ENCODE measurements at regions not wholly inside any gene's neighbourhood (a gene's known extent, or its start where the extent isn't known, plus 50 kb on each side); places are given as distances from the start of the nearest gene placed in this dataset.
"Not testable (repeated sequence)": the region's sequence is repeated elsewhere in the genome, so short reads cannot be mapped to it uniquely, and the experiment has no call there.

DNA sequence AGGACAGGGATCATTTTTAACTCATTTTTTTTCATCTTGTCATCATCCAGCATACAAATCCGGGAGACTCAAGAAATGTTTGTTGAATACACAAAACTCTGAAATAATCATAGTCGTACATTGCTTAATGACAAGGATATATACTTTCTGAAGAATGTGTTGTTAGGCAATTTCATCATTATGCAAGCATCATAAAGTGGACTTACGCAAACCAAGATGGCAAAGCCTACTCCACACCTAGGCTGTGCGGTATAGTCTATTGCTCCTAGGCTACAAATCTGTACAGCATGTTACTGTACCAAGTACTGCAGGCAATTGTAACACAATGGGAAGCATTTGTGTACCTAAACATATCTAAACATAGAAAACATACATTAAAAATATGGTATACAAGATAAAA, 264.1 kb downstream of the TSHZ3 start:
- no peak for DNase-seq

- no peak for DNase-seq
Measured at GRCh38 chr19:31083105-31083504, 266.1 kb downstream of the TSHZ3 start.

DNA sequence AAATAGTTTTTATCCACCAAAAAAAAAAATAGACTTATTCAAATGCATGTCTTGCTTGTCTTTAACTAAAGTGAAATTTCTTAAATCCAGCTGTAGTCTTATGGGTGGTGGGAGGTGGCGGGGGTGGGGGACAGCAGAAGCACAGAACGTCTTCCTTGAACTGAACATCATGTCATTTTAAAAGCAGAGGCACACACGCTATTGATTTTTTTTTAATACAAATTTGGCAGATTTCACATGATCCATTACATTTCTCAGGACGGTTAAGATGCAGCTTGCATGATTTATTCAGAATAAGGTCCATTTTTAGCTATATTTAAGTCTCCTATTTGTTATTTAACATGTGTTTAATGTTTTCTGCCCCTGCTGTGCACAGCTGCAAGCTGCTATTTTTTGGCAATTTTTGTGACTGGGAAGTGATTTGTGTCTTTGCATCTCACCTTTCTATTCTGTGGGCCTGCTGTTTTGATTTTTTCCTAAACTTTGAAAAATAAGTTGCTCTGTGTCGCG, 274.0 kb downstream of the TSHZ3 start:
- no peak for DNase-seq

DNA sequence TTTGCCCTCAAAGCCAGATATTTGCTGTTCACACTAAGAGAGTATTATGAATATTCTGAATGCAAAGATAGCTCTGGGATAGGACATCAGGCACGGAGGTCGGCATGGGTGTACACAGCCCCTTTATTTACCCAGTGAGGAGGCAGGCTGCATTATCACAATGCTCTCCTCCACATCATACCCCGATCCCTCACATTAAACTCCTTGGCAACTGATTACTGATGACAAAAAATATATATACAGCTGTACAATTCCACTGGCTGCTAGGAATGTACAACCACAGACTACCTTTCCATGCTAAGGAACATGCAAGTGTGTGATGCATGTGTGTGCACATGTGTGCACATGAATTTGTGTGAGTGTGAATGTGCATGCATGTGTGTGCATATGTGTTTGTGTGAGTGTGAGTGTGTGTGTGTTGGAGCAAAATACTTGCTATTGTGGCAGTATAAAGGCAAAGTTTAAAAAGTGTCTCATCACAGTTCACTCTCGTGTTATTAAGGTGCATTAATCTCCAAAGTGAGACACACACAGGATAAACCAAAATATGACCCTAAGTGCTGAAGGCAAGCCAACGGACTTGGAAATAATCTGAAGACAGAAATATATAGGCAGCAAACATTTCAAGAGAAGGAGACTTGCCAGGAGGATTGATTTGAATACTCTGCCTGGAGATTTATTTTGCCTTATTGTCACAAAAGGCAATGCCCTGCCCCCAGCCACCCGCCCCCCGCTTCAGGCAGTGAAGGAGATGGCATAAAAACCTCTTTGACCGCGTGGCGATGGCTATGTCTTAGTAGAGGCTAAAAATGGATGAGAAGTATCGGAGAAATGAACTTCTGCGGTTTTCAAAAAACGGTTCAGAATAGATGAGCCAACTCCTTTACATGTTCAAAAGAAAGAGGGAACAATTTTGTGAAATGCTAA, 274.8 kb downstream of the TSHZ3 start:
- DNase-seq: no peak

DNA sequence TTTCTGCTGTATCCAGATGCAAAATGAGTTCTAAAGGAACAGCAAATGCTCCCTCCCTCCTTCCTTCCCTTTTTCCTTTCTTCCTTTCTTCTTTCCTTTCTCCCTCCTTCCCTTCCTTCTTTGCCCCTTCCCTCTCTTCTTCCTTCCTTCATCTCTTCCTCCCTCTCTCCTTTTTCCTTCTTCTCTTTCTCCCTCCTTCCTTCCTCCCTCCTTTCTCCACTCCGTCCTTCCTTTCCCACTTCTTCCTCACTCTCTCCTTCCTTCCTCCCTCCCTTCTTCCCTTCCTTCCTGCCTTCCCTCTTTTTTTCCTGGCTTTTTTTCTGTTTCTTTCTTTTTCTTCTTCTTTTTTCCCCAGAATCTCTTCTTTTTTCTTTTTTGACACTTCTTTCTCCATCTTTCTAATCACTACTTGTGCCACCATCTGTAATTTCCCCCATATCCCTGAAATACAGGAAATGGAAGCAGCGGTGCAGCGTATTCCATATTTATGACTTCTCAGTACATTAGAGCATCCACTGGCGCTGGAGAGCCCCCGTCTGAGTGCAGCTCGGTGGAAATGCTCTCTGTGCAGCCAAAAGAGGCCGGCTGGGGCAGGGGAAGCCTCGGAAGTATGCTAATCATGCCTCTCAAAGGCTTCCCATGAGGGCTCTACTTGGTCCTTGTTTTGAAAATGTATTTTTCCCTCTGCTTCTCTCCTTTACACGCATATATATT, 275.6 kb downstream of the TSHZ3 start:
- no peak for DNase-seq

DNA sequence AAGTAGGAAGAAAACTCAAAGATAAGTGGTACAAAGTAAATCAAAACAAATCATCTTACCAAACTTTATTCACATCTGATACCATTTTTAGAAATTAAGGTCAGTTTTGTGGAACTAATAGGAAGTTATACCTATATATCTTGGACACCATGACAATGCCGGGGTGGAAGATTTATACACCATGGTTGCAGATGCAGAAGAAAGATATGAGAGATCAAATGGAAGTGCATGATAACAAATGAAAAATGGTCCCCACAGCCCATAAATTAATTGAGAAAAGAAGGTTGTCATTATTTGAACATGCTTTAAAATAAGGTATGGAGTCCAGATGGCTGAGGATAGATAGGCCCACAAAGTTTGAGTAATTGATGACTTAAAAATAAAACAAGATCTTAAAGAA, 276.8 kb downstream of the TSHZ3 start:
- DNase-seq: no peak

GRCh38 chr19:31071136-31071855, 277.9 kb downstream of the TSHZ3 start:
- DNase-seq: no peak

- no peak for DNase-seq
Measured at GRCh38 chr19:31070146-31071065, 278.8 kb downstream of the TSHZ3 start.

DNA sequence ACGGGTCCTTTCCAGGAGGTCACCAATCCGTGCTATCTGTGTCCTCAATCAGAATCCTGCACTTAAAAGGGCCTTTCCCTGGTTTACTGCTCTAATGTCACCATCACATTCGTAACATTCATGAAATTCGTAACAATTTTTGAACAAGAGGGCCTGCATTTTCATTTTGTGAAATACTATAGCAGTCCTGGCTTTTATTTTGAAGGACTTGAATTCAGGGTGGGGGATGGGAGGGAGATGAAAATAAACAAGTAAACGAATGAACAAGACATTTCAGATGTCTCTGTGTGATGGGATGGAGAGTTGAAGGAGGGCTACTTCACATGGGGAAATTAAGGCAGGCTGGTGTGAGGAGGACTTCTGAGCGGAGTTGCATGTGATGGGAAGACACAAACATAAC, 281.0 kb downstream of the TSHZ3 start:
- no peak for DNase-seq

DNA sequence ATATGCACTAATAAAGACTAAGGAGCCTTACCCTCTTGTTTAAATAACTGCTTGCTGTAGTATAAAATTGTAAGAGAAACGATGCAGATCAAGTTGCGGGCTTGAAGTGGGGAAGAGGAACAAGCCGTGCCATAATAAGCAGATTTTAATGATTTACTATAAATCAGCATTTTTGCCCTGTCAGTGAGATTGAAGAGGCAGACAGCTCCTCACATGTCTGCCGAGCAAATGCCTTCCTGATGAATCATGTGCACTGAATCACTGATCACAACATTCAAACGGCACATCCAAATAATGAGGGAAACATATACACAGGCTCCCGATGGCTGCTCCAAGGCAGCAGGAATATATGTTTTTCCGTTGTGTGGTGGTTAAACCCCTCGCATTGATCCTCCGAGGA, 282.9 kb downstream of the TSHZ3 start:
- no peak for DNase-seq

- no peak for DNase-seq
Measured at GRCh38 chr19:31064491-31064890, 284.7 kb downstream of the TSHZ3 start.

DNA sequence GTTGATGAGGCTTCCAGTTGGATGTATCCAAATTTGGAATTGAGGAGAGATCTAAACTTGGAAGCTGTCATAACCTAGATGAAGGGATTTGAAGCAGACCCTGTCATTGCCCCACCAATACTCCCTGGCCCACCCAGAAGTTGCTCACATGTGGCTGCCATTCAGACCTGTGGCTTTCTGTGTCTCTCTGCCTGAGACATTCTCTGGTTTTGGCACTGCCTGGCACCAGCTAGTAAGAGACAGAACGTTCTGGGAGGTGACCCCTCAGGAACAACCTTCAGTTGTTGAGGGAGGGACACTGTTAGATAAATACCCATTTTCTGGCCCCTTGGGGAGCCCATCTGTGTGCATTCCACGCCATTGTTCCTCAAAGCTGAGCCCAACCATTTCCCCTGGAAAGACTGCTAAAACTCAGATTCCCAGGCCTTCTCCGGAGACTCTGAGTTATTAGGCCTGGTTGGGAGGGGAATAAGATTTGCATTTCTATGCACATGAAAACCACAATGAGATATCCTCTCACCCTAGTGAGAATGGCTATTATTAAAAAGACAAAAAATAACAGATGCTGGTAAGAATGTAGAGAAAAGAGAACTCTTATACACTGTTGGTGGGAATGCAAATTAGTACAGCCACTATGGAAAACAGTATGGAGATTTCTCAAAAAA, 290.4 kb downstream of the TSHZ3 start:
- no peak for DNase-seq

- no peak for DNase-seq
Measured at GRCh38 chr19:31057476-31057875, 291.8 kb downstream of the TSHZ3 start.

DNA sequence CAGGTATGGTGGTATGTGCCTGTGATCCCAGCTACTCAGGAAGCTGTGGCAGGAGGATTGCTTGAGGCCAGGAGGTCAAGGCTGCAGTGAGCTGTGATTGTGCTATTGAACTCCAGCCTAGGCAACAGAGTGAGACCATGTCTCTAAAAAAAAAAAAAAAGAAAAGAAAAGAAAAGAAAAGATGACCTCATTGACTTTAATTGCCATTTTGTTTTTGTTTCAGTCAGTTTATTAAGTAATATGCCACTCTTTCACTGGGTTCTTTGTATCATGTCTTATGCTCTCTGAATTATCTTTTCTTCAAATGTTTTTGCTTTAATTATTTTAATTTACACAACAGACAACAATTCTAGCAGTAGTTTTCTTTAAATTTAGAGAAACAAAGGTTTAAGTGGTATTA, 293.8 kb downstream of the TSHZ3 start:
- no peak for DNase-seq

DNA sequence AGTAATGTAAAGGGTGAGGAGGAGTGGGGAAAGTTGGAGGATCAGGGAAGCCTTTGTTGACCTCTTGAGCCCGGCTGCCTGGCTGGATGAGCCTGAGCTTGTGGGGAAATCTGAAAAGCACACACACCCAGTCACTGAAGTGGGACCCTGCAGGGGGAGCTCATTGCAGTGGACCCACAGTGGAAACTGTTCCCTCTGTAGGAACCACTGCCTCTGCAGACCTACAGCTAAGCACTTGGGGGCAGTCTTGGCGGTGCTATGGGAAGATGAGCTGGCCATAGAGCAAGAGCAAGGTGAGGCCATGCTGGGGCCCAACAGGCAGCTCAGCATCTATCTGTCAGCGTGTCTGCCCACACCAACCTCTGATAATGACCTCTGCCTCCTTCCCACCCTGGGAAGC, 294.8 kb downstream of the TSHZ3 start:
- peak; percentile 42 for DNase-seq

DNA sequence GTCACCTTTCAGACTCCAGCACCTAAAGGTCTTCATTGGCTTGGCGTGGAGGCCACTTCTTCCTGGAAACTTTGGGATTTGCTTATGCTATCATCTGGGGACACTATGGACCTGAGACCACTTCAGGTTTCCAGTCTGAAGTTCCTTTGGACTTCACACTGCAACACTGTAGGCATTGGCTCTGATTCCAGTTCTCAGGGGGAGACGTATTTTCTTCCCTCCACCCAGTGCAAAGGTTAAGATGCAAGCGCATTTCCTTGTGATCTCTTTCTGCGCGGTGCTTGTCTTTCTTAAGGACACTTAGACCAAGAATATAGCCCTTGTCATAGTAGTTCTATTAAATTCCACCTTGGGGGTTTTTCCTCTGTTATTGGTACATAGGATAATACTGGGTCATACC, 299.8 kb downstream of the TSHZ3 start:
- no peak for DNase-seq

DNA sequence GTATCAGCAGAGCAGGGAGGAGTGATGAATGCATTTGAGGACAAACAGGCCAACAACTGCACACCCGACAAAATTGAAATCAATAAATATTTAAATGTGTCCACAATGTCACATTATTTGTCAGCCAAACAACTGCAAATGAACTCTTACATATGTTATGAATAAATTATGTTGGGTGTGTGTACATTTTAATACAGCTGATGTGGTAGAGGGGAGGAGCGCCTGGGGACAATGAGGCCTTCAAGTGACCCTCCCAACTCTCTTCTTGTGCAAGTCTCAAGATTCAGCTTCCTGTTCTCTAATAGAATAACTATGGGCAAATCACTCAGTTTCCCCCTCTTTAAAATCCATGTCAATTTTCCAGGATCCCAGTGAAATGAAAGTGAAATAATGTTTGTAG, 303.2 kb downstream of the TSHZ3 start:
- no peak for DNase-seq

- DNase-seq: no peak
Measured at GRCh38 chr19:31041461-31041860, 307.8 kb downstream of the TSHZ3 start.

DNA sequence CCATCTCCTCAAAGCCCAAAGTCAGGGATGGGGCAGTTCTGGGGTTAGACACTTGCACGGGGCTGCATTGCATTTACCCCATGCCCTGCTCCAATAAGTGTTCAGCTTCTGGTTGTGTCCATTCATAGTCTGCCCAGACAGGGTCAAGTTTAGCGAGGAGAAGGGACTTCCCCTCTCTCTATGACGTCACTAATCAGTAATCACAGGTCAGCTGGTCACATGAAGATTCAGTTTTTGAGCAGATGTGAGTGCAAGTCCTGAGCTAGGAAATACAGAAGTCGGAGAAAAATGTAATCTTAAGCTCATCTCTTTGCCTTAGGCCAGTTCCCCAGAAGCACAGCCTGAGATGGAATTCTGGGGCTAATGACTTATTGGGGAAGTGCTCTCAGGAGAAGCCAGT, 310.1 kb downstream of the TSHZ3 start:
- DNase-seq: no peak

DNA sequence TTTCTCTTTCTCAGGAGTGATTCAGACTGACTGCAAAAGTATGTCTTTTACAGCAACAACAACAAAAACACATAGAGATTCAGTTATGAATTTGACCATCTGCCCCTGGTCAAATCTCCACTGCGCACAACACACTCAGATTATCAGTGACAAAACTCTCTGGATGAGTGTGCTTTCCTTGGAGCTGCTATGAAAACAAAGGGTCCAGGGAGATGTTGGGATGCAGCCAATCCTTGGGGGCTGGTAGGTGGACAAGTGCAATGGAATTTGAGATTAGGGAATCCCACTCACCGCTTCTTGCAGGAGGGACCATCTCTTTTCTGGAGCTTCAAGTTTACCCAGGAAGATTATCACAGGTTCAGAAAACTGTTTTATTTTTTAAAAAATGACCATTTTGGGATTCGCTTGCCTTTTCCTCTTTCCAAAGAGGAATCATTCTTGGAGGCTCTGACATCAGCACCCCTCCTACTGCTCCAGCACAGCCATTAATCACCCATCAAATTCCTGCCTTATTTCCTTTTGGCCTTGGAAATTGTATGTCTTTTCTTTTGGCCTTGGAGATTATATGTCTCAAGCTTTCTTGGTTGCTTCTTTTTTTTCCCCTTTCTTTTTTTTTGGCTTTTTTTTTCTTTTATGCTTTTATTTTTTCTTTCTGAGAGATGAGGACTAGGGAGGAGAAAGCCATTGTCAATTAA, 311.8 kb downstream of the TSHZ3 start:
- DNase-seq: no peak

DNA sequence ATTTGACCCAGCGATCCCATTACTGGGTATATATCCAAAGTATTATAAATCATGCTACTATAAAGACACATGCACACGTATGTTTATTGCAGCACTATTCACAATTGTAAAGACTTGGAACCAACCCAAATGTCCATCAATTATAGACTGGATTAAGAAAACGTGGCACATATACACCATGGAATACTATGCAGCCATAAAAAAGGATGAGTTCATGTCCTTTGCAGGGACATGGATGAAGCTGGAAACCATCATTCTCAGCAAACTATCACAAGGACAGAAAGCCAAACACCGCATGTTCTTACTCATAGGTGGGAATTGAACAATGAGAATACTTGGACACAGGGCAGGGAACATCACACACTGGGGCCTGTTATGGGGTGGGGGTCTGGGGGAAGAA, 317.8 kb downstream of the TSHZ3 start:
- not testable (repeated sequence) for DNase-seq

All from activated naive CD4-positive, alpha-beta T cell treated with anti-CD3 and anti-CD28 coated beads, Interleukin-2, amount 50 U/mL, for 16 hours (primary cell).